ENCODE measurements at regions not wholly inside any gene's neighbourhood (a gene's known extent, or its start where the extent isn't known, plus 50 kb on each side); places are given as distances from the start of the nearest gene placed in this dataset.
"Not testable (repeated sequence)": the region's sequence is repeated elsewhere in the genome, so short reads cannot be mapped to it uniquely, and the experiment has no call there.

GRCh38 chr14:106286697-106287290 lies 760.4 kb downstream of the TMEM121 start:
- peak; percentile 11 for TF ChIP-seq CTCF (IDR thresholded peaks at IDR 0.05; ENCODE audit: low read depth, low read length, missing control alignments)
- Histone ChIP-seq H3K4me3 (ENCODE audit: low read depth, low read length) (no peak overlapping the region), H3K27ac (no peak overlapping the region), H3K27me3 (replicated peaks) (no peaks in the 10 kb centered on the region), H3K36me3 (replicated peaks) (no peaks in the 10 kb centered on the region)
- in situ Hi-C loops (cut with HindIII; ENCODE audit: low pct_ligation_motif_present, low sequenced_read_pairs), result no loop called here
- DNase-seq, result no peak

GRCh38 chr14:106287506-106287905 lies 761.1 kb downstream of the TMEM121 start:
- no peak overlapping the region for H3K27ac ChIP-seq
- in situ Hi-C loops (cut with HindIII; ENCODE audit: low pct_ligation_motif_present, low sequenced_read_pairs), result no loop called here
- no peaks in the 10 kb centered on the region for H3K27me3 ChIP-seq (replicated peaks)
- DNase-seq, result no peak
- no peak overlapping the region for H3K4me3 ChIP-seq (ENCODE audit: low read depth, low read length)
- TF ChIP-seq CTCF (IDR thresholded peaks at IDR 0.05; ENCODE audit: low read depth, low read length, missing control alignments), result no peak
- no peaks in the 10 kb centered on the region for H3K36me3 ChIP-seq (replicated peaks)

- DNase-seq, result no peak
- no peak for TF ChIP-seq CTCF (IDR thresholded peaks at IDR 0.05; ENCODE audit: low read depth, low read length, missing control alignments)
- H3K27ac ChIP-seq, result no peak overlapping the region
- H3K36me3 ChIP-seq (replicated peaks), result no peaks in the 10 kb centered on the region
- in situ Hi-C loops (cut with HindIII; ENCODE audit: low pct_ligation_motif_present, low sequenced_read_pairs), result no loop called here
- H3K4me3 ChIP-seq (ENCODE audit: low read depth, low read length), result no peak overlapping the region
- H3K27me3 ChIP-seq (replicated peaks), result no peaks in the 10 kb centered on the region
Observed at GRCh38 chr14:106291626-106292025, 765.2 kb downstream of the TMEM121 start.

GRCh38 chr14:106294324-106294723 lies 767.9 kb downstream of the TMEM121 start:
- no peaks in the 10 kb centered on the region for H3K27me3 ChIP-seq (replicated peaks)
- DNase-seq, result no peak
- no peak for TF ChIP-seq CTCF (IDR thresholded peaks at IDR 0.05; ENCODE audit: low read depth, low read length, missing control alignments)
- H3K4me3 ChIP-seq (ENCODE audit: low read depth, low read length), result no peak overlapping the region
- no peak overlapping the region for H3K27ac ChIP-seq
- H3K36me3 ChIP-seq (replicated peaks), result no peaks in the 10 kb centered on the region
- in situ Hi-C loops (cut with HindIII; ENCODE audit: low pct_ligation_motif_present, low sequenced_read_pairs), result no loop called here

GRCh38 chr14:106300951-106301510 lies 774.6 kb downstream of the TMEM121 start:
- H3K27me3 ChIP-seq (replicated peaks); H3K36me3 ChIP-seq (replicated peaks); DNase-seq; in situ Hi-C loops (cut with HindIII; ENCODE audit: low pct_ligation_motif_present, low sequenced_read_pairs); H3K4me3 ChIP-seq (ENCODE audit: low read depth, low read length); H3K27ac ChIP-seq: not testable (repeated sequence)

- H3K27ac ChIP-seq; H3K4me3 ChIP-seq (ENCODE audit: low read depth, low read length); in situ Hi-C loops (cut with HindIII; ENCODE audit: low pct_ligation_motif_present, low sequenced_read_pairs); H3K27me3 ChIP-seq (replicated peaks); DNase-seq; H3K36me3 ChIP-seq (replicated peaks): not testable (repeated sequence)
Observed at GRCh38 chr14:106301609-106302008, 775.2 kb downstream of the TMEM121 start.

GRCh38 chr14:106302661-106303060 lies 776.3 kb downstream of the TMEM121 start:
- TF ChIP-seq CTCF (IDR thresholded peaks at IDR 0.05; ENCODE audit: low read depth, low read length, missing control alignments), result no peak
- DNase-seq, result no peak
- no peak overlapping the region for H3K27ac ChIP-seq
- no peaks in the 10 kb centered on the region for H3K36me3 ChIP-seq (replicated peaks)
- in situ Hi-C loops (cut with HindIII; ENCODE audit: low pct_ligation_motif_present, low sequenced_read_pairs), result no loop called here
- H3K27me3 ChIP-seq (replicated peaks), result no peaks in the 10 kb centered on the region
- H3K4me3 ChIP-seq (ENCODE audit: low read depth, low read length), result no peak overlapping the region

Data from brain microvascular endothelial cell (primary cell).